Lower leg skin (tissue), 3 donors: ENCODE measurements at regions not wholly inside any gene's neighbourhood (a gene's known extent, or its start where the extent isn't known, plus 50 kb on each side); places are given as distances from the start of the nearest gene placed in this dataset.

ENCODE experiments used
- POLR2A ChIP-seq, 2 donors: fragments of 450-650 bp; IDR thresholded peaks; one replicate each; pipeline ENCODE4 v1.6.1; 2016 to 2017; ENCODE audit warnings: antibody characterized with exemption in 2 of 2, mild to moderate bottlenecking in 1 of 2, moderate library complexity in 1 of 2
- TF ChIP-seq, protein P1 (sequence below), 3 donors: fragments of 450-650 bp; IDR thresholded peaks; one replicate each; pipeline ENCODE4 v1.5.1; 2016; ENCODE audit warnings: antibody characterized with exemption in 3 of 3, mild to moderate bottlenecking in 3 of 3, moderate library complexity in 2 of 3

DNA sequence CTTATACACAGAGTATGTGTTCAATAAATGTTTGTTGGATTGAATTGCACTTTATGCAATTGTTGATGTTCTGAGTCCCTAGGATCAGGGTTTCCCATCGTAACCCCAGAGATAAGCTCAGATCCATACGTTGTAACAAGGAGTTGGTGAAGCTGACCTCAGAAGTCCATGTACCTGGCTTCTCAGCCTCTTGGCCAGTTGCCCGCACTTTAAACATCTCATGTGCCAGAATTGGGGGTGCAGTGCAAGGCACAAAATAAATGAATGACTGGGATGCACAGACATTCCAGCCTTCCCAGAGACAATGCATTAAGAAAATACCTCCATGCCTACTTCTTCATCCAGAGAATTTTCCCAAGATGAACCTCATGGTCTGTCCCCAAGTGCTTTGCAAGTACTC lies 142.9 kb upstream of the IL12A start:
- TF ChIP-seq, protein P1, sequence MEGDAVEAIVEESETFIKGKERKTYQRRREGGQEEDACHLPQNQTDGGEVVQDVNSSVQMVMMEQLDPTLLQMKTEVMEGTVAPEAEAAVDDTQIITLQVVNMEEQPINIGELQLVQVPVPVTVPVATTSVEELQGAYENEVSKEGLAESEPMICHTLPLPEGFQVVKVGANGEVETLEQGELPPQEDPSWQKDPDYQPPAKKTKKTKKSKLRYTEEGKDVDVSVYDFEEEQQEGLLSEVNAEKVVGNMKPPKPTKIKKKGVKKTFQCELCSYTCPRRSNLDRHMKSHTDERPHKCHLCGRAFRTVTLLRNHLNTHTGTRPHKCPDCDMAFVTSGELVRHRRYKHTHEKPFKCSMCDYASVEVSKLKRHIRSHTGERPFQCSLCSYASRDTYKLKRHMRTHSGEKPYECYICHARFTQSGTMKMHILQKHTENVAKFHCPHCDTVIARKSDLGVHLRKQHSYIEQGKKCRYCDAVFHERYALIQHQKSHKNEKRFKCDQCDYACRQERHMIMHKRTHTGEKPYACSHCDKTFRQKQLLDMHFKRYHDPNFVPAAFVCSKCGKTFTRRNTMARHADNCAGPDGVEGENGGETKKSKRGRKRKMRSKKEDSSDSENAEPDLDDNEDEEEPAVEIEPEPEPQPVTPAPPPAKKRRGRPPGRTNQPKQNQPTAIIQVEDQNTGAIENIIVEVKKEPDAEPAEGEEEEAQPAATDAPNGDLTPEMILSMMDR (IDR thresholded peaks at IDR 0.05): no peak
- no peak for TF ChIP-seq POLR2A (IDR thresholded peaks at IDR 0.05)
